Activated CD4-positive, alpha-beta memory T cell treated with anti-CD3 and anti-CD28 coated beads, Interleukin-2, amount 10 ng/mL, durations not matched to agents 7 days and 5 days (primary cell): ENCODE measurements at regions not wholly inside any gene's neighbourhood (a gene's known extent, or its start where the extent isn't known, plus 50 kb on each side); places are given as distances from the start of the nearest gene placed in this dataset.

Source experiments
- CTCF ChIA-PET: fragments of 350-600 bp; sonication (Branson Sonifier 250); formaldehyde crosslinking; loops from one replicate; lab custom pipeline; 2021; ENCODE audit warnings: antibody characterized with exemption, inconsistent platforms; lab: Charles Lee
- POLR2A ChIA-PET: fragments of 350-600 bp; sonication (Branson Sonifier 250); formaldehyde crosslinking; loops from one replicate; lab custom pipeline; 2021; ENCODE audit warnings: antibody characterized with exemption; lab: Charles Lee
- DNase-seq: peaks from one replicate; pipeline ENCODE4 v3.0.0-alpha.2; 2020
- H3K27ac Mint-ChIP-seq: one replicate; pipeline ENCODE4 v1.8.0; 2021; ENCODE audit warnings: mild to moderate bottlenecking, mixed read lengths
- H3K27me3 Mint-ChIP-seq: one replicate; pipeline ENCODE4 v1.8.0; 2021; ENCODE audit warnings: mixed read lengths
- H3K36me3 Mint-ChIP-seq: one replicate; pipeline ENCODE4 v1.8.0; 2021; ENCODE audit warnings: low read depth, mixed read lengths
- H3K4me1 Mint-ChIP-seq: one replicate; pipeline ENCODE4 v1.8.0; 2021; ENCODE audit warnings: mixed read lengths
- H3K4me3 Mint-ChIP-seq: one replicate; pipeline ENCODE4 v1.8.0; 2021; ENCODE audit warnings: mild to moderate bottlenecking, mixed read lengths
- H3K9me3 Mint-ChIP-seq: one replicate; pipeline ENCODE4 v1.8.0; 2021; ENCODE audit warnings: mixed read lengths

DNA sequence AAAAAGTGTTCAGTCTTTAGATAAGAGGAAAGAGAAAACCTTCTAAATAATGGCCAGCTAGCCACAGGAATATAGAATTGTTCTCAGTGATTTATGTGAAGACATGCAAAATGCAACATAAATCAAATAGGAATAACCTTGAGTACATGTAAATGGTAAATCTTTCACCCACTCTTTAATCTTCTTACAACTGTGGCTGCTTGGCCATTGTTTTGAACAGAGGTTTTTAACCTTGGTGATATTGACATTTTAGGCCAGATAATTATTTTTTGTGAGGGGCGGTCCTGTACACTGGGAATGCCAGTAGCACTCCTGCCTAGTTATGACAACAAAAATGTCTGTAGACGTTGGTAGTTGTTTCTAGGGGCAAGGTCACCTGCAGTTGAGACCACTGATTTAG, 479.9 kb upstream of the NOVA1 start:
- no peaks in the 10 kb centered on the region for H3K27me3 Mint-ChIP-seq
- H3K36me3 Mint-ChIP-seq = no peaks in the 10 kb centered on the region
- H3K4me3 Mint-ChIP-seq = no peak overlapping the region
- DNase-seq = no peak
- no peaks in the 10 kb centered on the region for H3K4me1 Mint-ChIP-seq
- H3K27ac Mint-ChIP-seq = no peak overlapping the region
- ChIA-PET POLR2A (no interaction called here), CTCF (no interaction called here)
- H3K9me3 Mint-ChIP-seq = peaks cover 17% of the 10 kb centered on the region

DNA sequence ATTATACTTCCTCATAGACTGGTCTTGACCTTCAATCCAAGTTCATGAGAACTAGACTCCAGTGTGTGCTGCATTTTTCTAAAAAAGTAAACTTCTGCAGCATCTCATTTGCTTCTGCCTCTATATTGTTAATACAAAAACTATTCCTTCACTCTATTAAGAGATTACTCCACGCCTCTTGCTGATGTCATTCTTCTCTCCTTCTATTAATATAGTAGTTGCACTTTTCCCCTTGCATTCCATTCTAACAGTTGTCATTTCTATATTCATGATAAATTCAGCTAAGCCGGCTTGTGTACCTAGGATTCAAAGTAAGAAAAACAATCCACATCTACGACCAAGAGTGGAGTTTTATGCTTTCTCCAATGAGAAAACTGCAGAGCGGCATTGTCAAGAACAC, 480.4 kb upstream of the NOVA1 start:
- Mint-ChIP-seq H3K27ac (no peak overlapping the region), H3K27me3 (no peaks in the 10 kb centered on the region), H3K4me3 (no peak overlapping the region), H3K4me1 (no peaks in the 10 kb centered on the region), H3K9me3 (peaks cover 17% of the 10 kb centered on the region), H3K36me3 (no peaks in the 10 kb centered on the region)
- no peak for DNase-seq
- CTCF ChIA-PET = no interaction called here
- POLR2A ChIA-PET = no interaction called here

DNA sequence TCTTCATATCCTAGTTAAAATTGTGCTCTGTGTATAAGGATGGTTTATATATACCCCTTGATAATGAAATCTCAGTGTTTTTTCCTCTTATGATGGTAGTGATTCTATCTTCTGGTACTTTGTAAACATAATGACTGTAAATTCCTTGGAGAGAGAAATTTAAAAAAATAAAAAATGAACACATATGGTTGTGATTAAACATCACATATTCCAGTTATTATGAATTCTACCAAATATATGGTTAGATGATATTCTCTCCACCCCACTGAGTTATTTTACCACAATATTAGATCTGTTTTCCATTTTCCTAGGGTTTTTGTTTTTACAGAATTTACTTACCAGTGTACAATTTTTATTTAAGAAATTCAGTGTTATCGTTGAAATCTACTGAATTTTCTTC, 481.9 kb upstream of the NOVA1 start:
- CTCF ChIA-PET = no interaction called here
- Mint-ChIP-seq H3K27ac (no peak overlapping the region), H3K36me3 (no peaks in the 10 kb centered on the region), H3K4me3 (no peak overlapping the region), H3K27me3 (no peaks in the 10 kb centered on the region), H3K9me3 (peaks cover 15% of the 10 kb centered on the region), H3K4me1 (no peaks in the 10 kb centered on the region)
- POLR2A ChIA-PET = no interaction called here
- no peak for DNase-seq

DNA sequence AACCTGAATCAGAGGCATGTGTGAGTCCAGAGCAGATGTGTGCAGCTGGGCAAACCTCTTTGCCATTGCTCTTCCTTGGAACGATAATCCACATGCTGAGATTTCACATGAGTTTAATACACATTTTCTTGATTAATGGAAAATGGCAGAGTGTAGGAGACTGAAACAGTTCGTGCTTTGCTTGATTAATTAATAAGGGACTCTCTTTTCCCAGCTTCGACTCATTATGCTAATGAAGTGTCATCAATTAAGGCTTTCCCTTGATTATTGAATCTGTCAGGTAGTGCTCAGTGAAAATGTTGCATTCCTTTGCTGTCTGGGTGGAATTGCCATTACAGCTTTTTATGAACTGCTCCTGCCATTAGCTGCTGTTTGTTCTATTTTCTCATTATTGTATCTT, 487.7 kb upstream of the NOVA1 start:
- ChIA-PET CTCF (no interaction called here), POLR2A (no interaction called here)
- no peaks in the 10 kb centered on the region for H3K36me3 Mint-ChIP-seq
- H3K27me3 Mint-ChIP-seq = no peaks in the 10 kb centered on the region
- H3K4me1 Mint-ChIP-seq = no peaks in the 10 kb centered on the region
- no peak for DNase-seq
- no peak overlapping the region for H3K27ac Mint-ChIP-seq
- H3K9me3 Mint-ChIP-seq = peaks cover 18% of the 10 kb centered on the region
- no peak overlapping the region for H3K4me3 Mint-ChIP-seq

DNA sequence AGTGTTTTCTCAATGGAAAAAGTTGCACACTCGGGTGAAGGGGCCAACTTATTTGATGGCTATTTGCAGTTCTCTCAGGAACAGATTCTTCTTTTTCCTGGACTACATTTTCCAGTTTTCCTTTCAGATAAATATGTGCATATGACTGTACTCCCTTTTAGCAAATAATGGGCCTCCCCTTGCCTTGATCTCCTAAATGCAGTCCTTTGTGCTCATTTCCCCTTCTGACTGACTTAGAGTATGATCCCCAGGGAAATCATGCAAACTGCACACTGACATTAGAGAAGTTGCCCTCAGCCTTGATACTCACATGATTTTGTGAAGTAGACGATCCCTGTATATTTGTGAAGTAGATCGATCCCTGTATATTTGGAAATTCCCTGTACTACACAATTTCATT, 492.9 kb upstream of the NOVA1 start:
- Mint-ChIP-seq H3K36me3 (no peaks in the 10 kb centered on the region), H3K27me3 (no peaks in the 10 kb centered on the region), H3K9me3 (peaks cover 11% of the 10 kb centered on the region), H3K4me3 (no peak overlapping the region), H3K27ac (no peak overlapping the region), H3K4me1 (no peaks in the 10 kb centered on the region)
- no peak for DNase-seq
- CTCF ChIA-PET = no interaction called here
- POLR2A ChIA-PET = no interaction called here

DNA sequence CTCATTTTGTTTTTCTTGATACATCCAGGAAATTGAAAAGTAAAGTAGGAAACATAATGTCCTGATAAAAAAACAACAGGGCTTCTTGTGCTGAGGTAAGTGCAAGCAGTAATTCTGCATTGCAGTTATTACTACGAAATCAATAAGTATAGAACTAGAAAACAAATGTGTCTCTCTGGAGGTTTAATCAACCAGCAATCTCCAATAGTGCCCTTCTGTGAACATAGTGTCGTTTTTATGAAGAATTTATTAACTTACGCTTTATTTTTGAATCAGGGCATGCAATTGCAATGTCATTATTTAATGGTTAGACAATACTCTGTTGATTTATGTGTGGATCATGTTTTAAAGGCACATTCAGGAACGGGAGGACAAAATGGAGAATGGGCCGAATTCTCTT, 494.1 kb upstream of the NOVA1 start:
- Mint-ChIP-seq H3K4me1 (no peaks in the 10 kb centered on the region), H3K27ac (no peak overlapping the region), H3K36me3 (no peaks in the 10 kb centered on the region), H3K27me3 (no peaks in the 10 kb centered on the region), H3K4me3 (no peak overlapping the region), H3K9me3 (peaks cover 15% of the 10 kb centered on the region)
- DNase-seq = no peak
- ChIA-PET POLR2A (no interaction called here), CTCF (no interaction called here)

DNA sequence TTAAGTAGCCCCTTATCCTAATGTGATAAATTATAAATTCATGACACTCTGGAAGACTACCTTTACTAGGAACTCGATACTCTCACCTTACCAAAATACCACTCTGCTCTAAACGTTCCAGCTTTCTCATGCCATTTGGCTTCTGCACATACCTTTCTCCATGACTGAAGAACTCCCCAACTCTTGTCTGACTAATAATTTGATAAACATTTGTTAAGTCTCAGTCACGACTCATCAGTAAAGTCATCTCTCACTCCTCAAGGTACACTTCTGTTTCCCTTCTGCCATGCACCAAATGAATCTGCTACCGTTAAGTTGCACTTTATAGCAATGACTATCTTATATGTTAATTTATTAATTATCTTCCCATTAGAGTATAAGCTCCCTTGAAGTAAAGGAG, 498.3 kb upstream of the NOVA1 start:
- H3K4me3 Mint-ChIP-seq = no peak overlapping the region

DNA sequence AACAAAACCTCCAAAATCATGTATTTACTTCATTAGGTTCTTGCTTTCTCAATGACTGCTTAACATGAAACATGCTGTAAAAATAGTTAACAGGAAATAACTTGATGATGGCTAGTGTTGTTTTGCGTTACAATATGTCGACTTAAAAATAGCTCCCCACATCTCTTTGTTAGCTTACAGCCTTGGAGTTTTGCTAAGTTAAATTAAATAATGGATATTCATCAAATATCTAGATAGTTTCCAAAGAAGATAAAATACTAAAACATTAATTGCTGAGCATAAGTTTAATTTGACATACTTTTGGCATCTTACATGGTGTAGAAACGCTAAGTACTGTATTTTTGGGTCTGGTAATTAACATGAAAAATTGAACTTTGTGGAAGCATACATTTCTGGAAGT, 500.6 kb upstream of the NOVA1 start:
- Mint-ChIP-seq H3K9me3 (peaks cover 17% of the 10 kb centered on the region), H3K4me1 (no peaks in the 10 kb centered on the region), H3K27ac (no peak overlapping the region), H3K4me3 (no peak overlapping the region), H3K36me3 (no peaks in the 10 kb centered on the region), H3K27me3 (no peaks in the 10 kb centered on the region)
- no peak for DNase-seq
- CTCF ChIA-PET = no interaction called here
- POLR2A ChIA-PET = no interaction called here

More for the DNA sequence above, 498.3 kb upstream of the NOVA1 start:
- peaks cover 19% of the 10 kb centered on the region for H3K9me3 Mint-ChIP-seq
- POLR2A ChIA-PET = no interaction called here
- no peaks in the 10 kb centered on the region for H3K27me3 Mint-ChIP-seq
- H3K27ac Mint-ChIP-seq = no peak overlapping the region
- DNase-seq = no peak
- CTCF ChIA-PET = interaction anchor here (0.5 kb wide), 1 partner anchor 1028 kb away, joined by 4 read pairs; no protein-coding TSS in a partner anchor
- no peaks in the 10 kb centered on the region for H3K4me1 Mint-ChIP-seq
- H3K36me3 Mint-ChIP-seq = no peaks in the 10 kb centered on the region

DNA sequence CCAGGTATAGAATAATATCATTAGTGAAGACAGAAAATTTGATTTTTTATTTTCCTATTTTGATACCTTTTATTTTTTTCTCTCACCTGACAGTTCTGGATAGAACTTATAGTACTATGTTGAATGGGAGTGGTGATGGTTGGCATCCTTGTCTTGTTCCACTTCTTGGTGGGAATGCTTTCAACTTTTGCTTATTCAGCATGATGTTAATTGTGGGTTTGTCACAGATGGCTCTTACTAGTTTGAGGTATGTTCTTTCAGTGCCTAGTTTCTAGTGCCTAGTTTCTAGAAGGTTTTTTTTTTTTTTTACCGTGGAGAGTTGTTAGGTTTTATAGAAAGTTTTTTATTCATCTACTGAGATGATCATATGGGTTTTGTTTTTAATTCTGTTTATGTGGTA, 516.3 kb upstream of the NOVA1 start:
- DNase-seq = no peak
- Mint-ChIP-seq H3K4me3 (no peak overlapping the region), H3K9me3 (peaks cover 14% of the 10 kb centered on the region), H3K27ac (no peak overlapping the region), H3K27me3 (no peaks in the 10 kb centered on the region), H3K4me1 (no peaks in the 10 kb centered on the region), H3K36me3 (no peaks in the 10 kb centered on the region)
- ChIA-PET POLR2A (no interaction called here), CTCF (no interaction called here)

DNA sequence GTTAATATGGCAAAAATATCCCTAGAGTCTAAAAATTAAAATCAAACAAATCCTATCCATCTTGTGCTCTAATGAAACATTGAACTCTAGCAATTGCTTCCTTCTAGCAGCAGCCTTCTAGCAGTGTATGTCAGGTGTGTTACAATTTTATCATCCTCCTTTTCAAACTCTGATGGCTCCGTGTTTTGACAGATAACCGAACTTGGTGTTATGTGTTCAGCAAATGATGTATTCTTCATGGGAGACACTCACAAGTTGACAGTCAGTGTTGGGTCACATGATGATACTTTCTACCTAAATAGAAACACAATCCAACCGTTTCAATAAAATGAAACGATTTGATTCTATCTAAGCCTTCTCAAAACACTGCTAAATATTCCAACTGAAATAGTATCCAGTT, 525.3 kb upstream of the NOVA1 start:
- no peaks in the 10 kb centered on the region for H3K4me1 Mint-ChIP-seq
- no peaks in the 10 kb centered on the region for H3K27me3 Mint-ChIP-seq
- H3K36me3 Mint-ChIP-seq = no peaks in the 10 kb centered on the region
- DNase-seq = no peak
- H3K27ac Mint-ChIP-seq = no peak overlapping the region
- CTCF ChIA-PET = no interaction called here
- H3K9me3 Mint-ChIP-seq = peaks cover 24% of the 10 kb centered on the region
- no peak overlapping the region for H3K4me3 Mint-ChIP-seq
- POLR2A ChIA-PET = no interaction called here

DNA sequence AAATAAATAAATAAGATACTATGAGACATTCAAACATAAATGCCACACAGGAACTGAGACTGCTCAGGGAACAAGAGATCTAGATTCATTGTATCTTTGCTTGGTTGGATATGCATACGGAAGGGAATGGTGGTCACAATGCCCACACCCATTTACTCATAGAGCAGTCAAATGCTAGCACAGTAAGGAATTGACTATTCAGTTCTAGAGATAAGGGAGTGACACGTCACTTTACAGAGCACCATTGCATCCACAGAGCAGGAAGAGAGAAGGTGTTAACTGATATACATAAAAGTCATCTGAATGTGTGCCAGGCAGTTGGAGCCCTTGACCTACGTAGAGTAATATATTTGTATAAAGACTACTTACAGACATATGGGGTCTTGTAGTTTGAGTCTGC, 530.0 kb upstream of the NOVA1 start:
- DNase-seq = no peak
- no peak overlapping the region for H3K27ac Mint-ChIP-seq
- H3K9me3 Mint-ChIP-seq = peaks cover 24% of the 10 kb centered on the region
- H3K4me3 Mint-ChIP-seq = no peak overlapping the region
- ChIA-PET POLR2A (no interaction called here), CTCF (no interaction called here)
- H3K36me3 Mint-ChIP-seq = no peaks in the 10 kb centered on the region
- no peaks in the 10 kb centered on the region for H3K27me3 Mint-ChIP-seq
- H3K4me1 Mint-ChIP-seq = no peaks in the 10 kb centered on the region

DNA sequence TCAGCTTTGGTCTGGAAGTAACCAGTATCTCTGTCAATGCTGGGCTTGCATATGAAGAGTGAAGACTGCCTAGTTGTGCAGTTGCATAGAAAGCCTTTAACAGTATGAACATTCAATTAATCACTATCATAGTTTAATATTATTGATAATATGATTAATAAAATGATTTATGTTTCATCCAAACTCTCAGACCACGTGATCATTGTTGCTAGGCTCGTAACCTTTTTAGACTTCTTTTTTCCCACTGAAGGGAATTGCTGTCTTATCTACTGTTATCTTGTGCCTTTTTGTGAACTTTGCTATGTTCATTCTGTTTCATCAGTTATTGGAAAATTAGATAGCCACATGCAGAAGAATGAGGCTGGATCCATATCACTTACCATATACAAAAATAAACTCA, 536.4 kb upstream of the NOVA1 start:
- ChIA-PET CTCF (no interaction called here), POLR2A (no interaction called here)
- no peaks in the 10 kb centered on the region for H3K27me3 Mint-ChIP-seq
- H3K36me3 Mint-ChIP-seq = no peaks in the 10 kb centered on the region
- no peak overlapping the region for H3K4me3 Mint-ChIP-seq
- no peaks in the 10 kb centered on the region for H3K4me1 Mint-ChIP-seq
- no peak overlapping the region for H3K27ac Mint-ChIP-seq
- no peak for DNase-seq
- H3K9me3 Mint-ChIP-seq = peaks cover 13% of the 10 kb centered on the region

DNA sequence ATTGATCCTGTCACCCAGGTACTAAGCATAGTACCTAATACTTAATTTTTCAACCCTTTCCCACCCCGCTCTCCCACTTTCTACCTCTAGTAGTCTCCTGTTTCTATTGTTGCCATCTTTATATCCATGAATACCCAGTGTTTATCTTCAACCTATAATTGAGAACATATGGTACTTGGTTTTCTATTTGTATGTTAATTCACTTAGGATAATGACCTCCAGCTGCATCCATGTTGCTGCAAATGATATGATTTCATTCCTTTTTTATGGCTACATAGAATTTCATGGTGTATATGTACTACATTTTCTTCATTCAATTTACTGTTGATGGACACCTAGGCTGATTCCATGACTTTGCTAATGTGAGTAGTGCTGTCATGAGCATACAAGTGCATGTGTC, 547.3 kb upstream of the NOVA1 start:
- DNase-seq = no peak
- no peaks in the 10 kb centered on the region for H3K27me3 Mint-ChIP-seq
- POLR2A ChIA-PET = no interaction called here
- peaks cover 12% of the 10 kb centered on the region for H3K9me3 Mint-ChIP-seq
- CTCF ChIA-PET = no interaction called here
- H3K4me3 Mint-ChIP-seq = no peak overlapping the region
- no peak overlapping the region for H3K27ac Mint-ChIP-seq
- no peaks in the 10 kb centered on the region for H3K4me1 Mint-ChIP-seq
- no peaks in the 10 kb centered on the region for H3K36me3 Mint-ChIP-seq

DNA sequence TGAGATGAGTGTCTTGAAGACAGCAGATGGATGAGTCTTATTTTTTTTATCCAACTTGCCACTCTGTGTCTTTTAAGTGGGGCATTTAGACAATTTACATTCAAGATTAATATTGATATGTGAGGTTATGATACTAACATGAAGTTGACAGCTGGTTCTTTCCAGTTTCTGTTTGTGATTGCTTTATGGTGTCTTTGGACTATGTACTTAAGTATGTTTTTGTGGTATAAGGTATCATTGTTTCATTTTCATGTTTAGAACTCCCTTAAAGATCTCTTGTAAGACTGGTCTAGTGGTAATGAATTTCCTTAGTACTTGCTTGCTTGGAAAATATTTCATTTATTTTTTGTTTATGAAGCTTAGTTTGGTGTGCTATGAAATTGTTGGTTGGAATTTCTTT, 550.3 kb upstream of the NOVA1 start:
- POLR2A ChIA-PET = no interaction called here
- CTCF ChIA-PET = no interaction called here
- Mint-ChIP-seq H3K9me3 (peaks cover 23% of the 10 kb centered on the region), H3K27ac (no peak overlapping the region), H3K4me1 (no peaks in the 10 kb centered on the region), H3K27me3 (no peaks in the 10 kb centered on the region), H3K4me3 (no peak overlapping the region), H3K36me3 (no peaks in the 10 kb centered on the region)
- DNase-seq = no peak

DNA sequence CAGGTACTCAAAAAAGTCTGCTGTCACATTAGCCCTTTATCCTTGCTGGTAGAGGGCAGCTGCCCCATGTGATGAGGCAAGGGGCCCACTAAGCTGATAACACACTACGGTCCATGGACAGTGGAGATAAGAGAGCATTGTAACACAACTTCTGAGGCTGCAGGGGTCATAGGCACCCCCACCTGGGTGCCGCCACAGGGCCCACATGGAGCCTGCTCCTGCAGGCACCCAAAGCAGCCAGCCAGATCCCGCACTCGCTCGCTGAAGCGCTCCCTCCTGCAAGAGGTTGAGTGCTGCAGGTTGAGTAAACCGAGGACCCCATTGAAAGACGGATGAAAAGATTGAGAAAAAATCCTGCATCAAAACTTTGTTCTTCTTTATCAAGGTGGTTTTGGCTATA, 566.3 kb upstream of the NOVA1 start:
- H3K27ac Mint-ChIP-seq = no peak overlapping the region
- H3K27me3 Mint-ChIP-seq = no peaks in the 10 kb centered on the region
- H3K36me3 Mint-ChIP-seq = no peaks in the 10 kb centered on the region
- no peaks in the 10 kb centered on the region for H3K4me1 Mint-ChIP-seq
- DNase-seq = no peak
- POLR2A ChIA-PET = no interaction called here
- CTCF ChIA-PET = no interaction called here
- no peak overlapping the region for H3K4me3 Mint-ChIP-seq
- peaks cover 9% of the 10 kb centered on the region for H3K9me3 Mint-ChIP-seq
